IPS-11a (cell line): ENCODE measurements at regions not wholly inside any gene's neighbourhood (a gene's known extent, or its start where the extent isn't known, plus 50 kb on each side); places are given as distances from the start of the nearest gene placed in this dataset.

ENCODE experiments used
- H3K4me3 ChIP-seq: one replicate; pipeline ENCODE4 v1.5.1; 2013; ENCODE audit warnings: low read depth, low read length, control low read depth

DNA sequence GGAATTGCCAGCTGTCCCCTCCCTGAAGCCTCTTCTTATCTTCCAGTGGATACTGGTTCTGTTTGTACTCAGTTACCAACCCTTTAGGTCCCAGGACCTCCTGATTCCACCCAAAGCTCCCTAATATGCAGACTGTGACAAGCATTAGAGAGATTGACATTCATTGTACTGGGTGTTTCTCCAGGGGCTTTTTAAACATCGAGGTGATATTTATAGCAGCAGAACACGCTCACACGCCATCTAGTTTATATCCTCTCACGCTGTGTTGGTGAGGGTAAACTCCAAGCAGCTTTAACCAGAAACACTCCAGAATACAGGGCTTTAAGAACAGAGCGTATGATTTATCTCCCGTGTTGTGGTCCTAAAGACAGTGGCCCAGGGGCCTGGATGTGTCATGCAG, 238.4 kb downstream of the IRF8 start:
- no peak overlapping the region for H3K4me3 ChIP-seq

DNA sequence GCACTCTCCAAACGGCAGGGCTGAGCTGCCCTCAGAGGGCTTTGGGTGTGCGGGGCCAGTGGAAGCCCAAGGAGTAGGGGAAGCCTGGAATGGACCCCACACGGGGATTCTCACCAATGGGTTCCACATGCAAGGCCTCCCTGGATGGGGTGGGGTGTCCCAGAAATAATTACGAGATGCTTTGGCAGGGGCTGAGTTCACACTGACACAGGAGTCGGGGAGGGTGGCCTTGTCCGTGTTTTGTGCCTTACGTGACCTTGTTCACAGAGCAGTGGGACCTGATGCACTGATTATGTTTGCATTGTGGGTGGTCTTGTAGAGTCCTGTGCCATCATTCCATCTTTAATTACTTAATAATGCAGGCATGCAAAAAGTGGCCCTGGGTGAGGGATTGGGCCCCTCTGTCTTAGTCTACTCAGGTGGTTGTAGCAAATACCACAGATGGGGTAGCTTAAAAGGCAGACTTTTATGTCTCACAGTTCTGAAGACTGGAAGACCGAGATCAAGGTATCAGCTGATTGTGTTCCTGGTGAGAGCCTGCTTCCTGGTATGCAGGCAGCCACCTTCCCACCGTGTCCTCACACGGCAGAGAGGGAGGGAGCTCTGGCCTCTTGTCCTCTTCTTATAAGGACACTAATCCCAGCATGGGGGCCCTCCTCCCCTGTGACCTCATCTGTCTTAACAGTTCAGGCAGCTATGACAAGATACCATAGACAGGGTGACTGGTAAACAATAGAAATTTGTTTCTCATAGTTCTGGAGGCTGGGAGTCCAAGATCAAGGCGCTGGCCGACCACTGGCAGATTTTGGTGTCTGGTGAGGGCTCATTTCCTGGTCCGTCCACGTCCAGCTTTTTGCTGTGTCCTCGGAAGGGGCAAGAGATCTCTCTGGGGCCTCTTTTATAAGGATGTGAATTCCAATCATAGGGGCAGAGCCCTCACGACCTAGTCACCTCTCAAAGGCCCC, 239.4 kb downstream of the IRF8 start:
- no peak overlapping the region for H3K4me3 ChIP-seq

DNA sequence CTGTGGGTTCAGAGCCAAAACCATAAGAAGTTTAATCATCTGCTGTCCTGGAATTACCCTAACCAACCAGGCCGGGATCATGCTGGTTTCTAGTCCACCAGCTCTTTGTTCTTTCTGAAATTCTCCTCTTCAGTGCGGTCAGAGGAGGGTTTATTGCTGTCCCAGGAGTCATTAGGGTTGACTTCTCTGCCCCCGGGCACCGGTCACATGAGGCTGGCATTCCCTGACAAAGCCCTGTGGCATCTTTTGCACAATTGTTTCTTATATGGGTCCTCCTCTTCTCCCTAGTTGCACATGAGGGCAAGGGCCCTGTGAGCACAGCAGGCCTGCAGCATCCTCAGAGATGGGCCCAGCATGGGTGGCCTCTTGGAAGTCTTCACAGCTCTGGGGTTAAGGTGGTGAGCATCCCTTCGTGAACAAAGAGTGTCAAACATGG, 243.9 kb downstream of the IRF8 start:
- H3K4me3 ChIP-seq, result no peak overlapping the region

DNA sequence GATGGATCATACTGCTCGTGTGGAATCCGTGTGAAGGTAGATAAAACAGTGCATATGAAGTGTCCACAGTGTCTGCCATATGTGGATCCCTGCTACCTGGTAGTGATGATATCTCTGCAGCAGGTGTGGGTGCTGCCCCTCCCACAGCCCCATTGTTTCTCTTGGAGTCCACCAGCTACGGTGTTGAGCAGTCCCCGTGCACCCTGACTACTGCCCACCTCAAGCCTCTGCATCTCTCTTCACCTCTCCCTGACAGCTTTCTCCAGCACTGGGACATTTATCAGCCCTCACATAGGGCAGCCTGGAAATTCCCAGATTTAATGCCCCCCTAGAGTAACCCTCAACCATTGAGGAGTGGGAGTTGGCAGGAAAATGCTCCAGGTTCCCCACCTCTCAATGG, 244.7 kb downstream of the IRF8 start:
- H3K4me3 ChIP-seq, result no peak overlapping the region

DNA sequence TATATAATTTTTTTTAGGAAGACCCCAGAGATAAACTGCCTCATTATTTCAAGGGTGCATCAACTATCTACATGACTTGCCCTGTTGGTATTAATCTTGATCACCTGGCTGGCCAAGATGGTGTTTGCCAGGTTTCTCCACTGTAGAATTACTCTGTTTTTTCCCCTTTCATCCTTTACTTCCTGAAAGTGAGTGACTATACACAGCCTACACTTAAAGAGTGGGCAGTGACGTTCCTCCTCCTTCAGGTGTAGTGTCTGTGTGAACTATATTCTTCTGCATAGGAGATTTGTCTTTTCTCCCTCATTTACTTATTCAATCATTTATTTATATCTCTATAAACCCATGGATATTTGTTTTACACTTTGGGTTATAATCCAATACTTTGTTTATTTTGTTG, 246.7 kb downstream of the IRF8 start:
- H3K4me3 ChIP-seq, result no peak overlapping the region

DNA sequence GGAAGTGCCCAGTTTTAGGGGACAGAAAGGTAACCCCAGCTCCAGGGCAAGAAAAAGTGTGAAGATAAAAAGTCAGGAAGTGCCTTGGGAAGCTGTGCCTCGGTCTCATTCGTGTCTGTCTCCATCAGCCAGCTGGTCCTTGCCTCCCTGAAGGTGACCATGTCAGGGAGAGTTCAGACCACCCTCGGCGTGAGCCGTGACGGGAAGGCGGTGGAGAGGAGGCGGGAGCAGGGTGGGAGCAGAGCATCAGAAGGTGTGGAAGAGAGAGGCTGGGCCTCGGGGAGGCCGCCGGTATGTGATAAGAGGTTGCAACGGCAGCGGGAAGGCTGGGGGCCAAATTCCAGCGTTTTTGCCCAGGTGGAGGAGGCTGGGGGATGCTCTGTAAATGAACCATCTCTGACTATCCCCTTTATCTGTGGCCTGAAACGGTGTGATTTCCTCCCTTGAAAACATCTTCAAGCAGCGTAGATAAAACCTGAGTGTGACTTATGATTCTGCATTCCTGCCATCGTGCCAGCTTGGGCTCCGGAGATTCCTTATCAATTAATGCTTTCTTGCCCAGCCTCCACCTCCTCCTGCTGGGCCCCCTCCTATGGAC, 251.8 kb downstream of the IRF8 start:
- H3K4me3 ChIP-seq, result no peak overlapping the region

DNA sequence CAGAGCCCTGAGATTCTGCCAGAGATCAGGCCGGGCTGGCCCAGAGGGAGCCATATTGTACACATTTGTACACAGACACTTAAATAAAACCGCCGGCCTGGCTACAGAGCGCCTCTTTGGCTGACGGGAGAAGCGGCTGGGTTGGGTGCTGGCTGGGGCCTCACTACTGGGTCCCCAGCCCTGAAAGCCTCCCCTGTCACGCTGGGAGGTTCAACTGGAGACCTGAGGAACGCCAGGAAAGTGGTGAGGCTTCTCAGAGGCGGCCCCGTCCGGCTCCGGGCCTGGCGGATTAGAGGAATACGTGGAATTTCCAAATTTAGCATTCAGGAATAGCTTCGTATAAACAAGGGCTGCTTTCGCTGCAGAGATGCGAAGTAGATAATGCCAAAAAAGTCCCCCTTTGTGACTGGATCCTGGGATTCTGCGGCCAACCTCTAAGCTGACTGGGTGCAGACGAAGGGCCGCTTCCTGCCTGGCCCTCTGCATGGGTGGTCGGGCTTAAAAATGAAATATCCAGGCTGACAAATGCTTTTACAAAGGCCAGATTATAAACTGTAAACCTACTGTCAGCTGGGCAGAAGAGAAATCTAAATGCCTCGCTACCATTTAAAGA, 252.4 kb downstream of the IRF8 start:
- no peak overlapping the region for H3K4me3 ChIP-seq

DNA sequence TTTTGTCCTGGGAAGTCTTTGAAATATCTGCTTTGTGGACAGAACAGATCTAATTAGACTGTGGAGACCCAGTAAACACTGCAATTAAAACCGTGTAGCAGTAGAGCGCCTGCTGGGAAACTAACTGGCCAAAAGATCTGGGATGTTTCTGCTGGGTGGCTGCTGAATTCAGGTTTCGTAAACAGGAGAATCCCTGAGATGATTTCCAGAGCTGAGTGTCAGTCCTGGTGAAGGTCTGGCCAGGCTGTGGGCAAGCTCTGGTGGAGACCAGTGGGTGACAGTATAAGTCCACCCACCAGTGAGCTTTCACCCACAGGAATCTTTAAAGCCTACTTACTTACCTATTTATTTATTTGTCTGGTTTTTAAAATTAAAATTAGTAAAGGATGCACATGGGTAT, 257.2 kb downstream of the IRF8 start:
- H3K4me3 ChIP-seq, result no peak overlapping the region

DNA sequence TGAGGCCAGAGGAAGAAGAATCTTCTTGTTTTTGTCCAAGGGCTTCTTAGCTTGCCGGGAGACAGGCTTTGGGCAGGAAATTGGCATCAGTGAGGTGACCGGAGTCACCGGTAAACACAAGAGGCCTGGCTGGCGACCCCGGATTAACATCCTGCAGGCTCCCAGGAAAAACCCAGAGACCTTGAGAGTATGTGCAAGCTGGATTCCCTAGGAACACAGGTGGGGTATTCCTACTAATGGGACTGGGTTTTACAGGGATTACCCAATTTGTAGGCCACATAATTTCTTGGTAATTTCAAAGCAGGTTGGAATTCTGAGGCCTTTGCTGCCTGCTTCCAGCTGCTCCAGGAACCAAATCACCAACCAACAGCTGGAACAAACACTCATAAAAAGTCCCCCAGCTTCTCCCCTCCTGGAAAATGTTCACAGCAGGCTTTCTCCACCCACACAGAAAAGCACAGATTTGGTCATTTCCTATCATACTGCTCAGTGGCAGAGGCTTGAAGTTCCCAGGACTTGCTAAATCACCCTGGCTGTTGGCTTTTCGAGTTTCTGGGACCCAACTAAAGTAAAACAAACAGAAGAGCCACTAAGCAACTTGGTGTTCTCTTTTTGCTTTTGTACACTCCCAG, 258.8 kb downstream of the IRF8 start:
- no peak overlapping the region for H3K4me3 ChIP-seq

DNA sequence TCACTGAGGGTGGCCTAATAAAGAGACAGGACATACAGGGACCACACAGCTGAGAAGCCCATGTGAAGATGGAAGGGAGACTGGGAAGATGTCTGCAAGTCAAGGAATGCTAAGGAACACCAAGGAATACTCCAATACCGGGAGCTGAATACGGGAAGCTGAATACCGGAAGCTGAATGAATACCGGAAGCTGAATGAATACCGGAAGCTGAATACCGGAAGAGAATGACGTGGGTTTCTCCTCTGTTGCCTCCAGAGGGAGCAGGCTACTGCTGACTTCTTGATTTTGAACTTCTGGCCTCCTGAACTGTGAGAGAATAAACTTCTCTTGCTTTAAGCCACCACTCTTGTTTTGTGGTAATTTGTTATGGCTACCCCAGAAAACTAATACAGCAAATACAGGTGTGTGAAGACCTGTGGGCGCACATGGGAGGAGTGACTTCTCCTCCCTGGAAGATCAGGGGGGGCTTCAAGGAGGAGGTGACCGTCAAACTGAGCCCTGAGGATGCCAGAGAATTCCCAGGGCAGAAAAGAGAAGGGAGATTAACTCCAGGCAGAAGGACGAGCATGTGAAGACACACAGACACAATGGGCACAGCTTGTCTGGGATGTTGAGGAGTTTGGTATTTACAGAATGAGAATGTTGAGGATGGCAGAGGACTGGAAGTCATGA, 259.9 kb downstream of the IRF8 start:
- no peak overlapping the region for H3K4me3 ChIP-seq

DNA sequence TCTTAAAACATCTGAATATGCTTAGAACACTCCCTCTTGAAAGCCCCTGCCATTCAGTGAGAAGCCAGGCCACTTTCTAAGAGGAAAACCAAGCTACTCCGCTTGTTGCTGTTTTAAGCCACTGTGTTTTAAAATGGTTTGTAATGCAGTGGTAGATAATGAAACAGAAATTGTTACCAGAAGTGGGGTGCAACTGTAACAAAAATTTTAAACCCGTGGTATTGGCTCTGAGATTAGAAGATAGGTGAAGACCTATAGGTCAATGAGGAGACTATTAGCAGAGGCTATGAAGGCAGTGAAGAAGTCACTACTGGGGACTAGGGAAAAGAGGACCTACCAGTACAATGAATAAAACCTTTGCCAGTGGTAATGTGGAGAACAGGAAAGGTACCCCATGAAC, 266.5 kb downstream of the IRF8 start:
- no peak overlapping the region for H3K4me3 ChIP-seq

DNA sequence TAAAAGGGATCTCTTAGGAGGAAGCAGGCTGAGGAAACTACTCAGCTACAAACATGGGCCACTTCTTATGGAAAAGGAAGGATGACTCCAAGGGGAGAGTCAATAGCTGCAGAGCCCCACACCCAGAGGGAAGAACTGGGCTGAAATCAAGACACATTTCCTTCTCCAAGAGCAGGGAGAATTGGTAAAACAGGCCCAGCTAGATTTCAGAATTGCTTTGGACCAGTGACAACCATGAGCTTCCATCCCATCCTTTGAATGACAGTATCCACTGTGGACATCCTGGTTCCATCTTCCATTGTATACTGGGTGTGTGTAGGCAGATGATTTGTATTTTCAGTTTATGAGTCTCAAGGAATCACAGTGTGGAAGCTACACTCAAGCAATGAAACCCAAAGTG, 267.5 kb downstream of the IRF8 start:
- no peak overlapping the region for H3K4me3 ChIP-seq

DNA sequence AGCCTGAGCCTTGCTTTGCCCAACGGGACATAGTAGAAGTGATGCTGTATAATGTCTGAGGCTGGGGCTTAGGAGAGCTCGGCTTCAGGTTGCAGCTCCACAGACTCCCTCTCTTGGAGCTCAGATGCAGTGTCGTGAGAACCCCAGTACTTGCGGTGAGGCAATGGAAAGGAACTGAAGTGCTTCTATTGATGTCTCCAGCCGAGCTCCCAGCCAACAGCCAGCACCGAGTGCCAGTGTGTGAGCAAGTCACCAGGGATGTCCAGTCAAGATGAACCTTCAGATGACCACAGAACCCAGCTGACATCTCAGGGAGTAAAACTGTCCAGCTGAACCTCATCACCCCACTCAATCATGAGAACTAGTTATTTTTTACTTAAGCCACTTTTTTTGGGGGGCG, 268.1 kb downstream of the IRF8 start:
- H3K4me3 ChIP-seq, result no peak overlapping the region

DNA sequence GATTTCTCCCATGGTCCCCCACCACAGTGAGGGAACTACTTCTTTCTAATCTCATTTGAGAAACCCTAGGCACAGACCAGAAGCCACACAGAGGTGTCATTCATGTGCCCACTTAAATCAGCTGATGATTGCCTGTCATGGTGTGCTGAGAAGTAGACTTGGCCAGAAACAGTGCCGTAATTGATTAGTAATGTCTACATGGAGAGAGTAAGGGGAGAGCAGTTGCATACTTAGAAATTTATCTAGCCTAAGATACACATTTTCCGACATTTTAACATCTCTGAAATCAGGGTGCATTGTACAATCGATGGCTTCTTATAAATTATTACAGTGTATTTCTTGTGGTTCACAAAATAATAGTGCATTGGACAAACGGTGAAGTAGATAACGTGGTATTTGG, 271.8 kb downstream of the IRF8 start:
- no peak overlapping the region for H3K4me3 ChIP-seq

DNA sequence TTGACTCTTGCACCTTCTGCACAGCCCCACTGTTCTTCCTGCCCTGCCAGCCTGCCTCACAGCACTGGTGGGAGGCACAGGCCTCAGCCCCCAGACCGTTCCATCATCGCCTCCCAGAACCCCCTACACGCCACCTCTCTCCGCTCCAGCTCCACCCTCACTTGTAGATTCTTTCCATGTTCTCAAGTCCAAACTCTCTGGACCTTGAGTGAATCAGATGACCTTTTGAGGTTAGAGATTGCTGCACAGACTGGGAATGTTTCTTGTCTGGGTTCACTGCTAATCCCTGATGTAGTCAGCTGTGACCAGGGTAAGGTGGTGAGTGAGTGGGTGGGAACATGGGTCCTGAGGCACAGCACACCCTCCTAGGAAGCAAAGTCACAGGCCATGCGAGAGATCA, 272.4 kb downstream of the IRF8 start:
- H3K4me3 ChIP-seq, result no peak overlapping the region

DNA sequence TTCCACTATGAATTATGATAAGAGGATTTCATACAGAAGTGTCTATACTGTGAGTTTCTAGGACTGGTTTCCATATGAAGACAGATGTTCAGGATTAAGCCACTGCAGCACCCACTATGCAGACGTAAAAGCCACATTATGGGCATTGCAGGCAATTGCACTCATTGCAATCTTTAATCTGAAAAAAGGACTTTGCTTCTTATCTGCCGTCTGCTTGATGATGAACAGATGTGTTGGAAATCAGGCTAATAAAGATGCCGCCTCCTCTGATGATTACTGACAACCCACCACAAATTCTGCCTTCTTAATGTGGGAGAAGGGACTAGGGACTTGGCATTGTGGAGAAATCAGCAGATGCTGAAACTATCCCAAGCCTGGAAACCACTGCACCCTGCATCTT, 276.9 kb downstream of the IRF8 start:
- H3K4me3 ChIP-seq, result no peak overlapping the region

DNA sequence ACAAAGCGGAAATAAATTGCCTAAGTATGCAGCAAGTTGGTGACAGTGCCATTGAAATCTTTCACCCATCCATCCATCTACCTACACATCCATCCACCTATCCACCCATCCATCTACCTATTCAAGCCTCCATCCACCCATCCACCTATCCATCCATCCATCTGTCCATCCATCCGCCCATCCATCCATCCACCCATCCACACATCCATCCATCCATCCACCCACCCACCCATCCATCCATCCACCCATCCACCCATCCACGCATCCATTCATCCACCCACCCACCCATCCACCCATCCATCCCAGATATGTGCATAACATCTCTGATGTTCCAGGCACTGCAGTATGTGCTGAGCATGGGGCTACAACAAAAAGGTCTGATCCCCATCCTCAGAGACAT, 277.5 kb downstream of the IRF8 start:
- no peak overlapping the region for H3K4me3 ChIP-seq

DNA sequence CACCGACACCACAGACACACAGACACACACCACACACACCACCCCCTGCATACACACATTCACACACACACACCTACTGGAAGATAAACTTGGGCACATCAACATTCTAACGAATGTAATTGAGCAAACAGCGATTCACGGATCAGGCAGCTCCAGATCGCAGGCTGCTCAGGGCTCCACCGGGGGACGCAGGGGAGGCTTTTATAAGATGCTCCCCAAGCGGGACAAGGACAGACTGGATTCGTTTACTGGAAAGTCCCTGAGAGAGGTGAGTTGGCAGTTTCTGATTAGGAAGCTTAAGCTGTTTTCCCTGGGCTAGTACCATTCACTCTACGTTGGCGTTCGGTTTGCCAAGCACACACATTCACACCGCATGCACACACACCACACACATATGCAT, 281.3 kb downstream of the IRF8 start:
- H3K4me3 ChIP-seq, result no peak overlapping the region

DNA sequence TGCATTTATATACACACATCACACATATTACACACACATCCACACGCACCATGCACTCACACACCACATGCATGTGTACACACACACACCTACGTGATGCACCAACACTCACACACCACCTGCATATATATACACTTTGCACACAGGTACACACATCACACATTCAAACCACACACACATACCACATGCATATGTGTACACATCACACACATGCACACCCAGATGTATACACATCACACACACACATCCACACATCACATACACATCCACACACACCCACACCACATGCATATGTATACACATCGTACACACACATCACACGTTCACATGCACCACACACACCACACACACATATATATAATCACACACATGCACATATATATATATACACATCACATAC, 281.8 kb downstream of the IRF8 start:
- no peak overlapping the region for H3K4me3 ChIP-seq

DNA sequence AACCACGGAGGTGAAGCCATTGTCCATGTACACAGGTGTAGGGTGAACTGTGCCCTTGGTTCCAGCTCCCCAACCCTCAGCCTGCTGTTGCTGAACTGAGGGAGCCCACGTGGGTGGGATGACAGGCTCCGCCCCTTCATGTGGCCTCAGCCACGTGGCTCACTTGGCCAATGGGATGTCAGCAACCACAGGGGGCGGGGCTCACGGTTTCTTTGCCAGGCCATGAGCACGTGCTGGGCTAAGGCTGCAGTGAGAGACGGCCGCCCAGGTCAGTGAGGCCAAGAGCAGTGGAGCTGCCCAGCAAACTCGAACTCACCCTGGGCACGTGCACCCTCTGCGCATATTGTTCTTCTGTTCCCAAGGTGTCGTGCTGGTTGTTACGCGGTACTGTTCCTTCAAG, 282.6 kb downstream of the IRF8 start:
- no peak overlapping the region for H3K4me3 ChIP-seq

DNA sequence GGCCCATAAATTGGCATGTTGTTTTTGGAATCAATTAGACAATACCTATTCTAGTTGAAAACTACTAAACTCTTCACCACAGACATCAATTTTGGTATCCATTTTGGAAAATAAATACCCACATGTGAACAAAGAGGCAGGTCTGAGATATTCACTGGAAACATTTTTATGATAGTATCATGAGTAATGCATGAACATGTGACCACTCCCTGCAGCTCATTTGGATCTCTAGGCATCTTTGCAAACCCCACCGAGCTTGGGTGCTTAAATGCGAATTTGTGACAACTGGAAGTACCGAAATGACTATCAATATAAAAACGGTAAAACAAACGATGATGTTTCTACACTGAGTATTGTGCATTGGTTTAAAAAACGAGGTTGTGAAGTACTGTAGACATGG, 285.2 kb downstream of the IRF8 start:
- H3K4me3 ChIP-seq, result no peak overlapping the region
